ENCODE measurements at regions not wholly inside any gene's neighbourhood (a gene's known extent, or its start where the extent isn't known, plus 50 kb on each side); places are given as distances from the start of the nearest gene placed in this dataset.

- no peak overlapping the region for H3K4me3 ChIP-seq (ENCODE audit: low read depth, low read length)
- DNase-seq (ENCODE audit: low read depth) = no peak
- H3K36me3 ChIP-seq (ENCODE audit: control insufficient read depth, insufficient read depth, low read length) = no peaks in the 10 kb centered on the region
- FAIRE-seq = no peak
- TF ChIP-seq CTCF (IDR thresholded peaks at IDR 0.05; ENCODE audit: insufficient read depth, low read length, severe bottlenecking) = no peak
- no peaks in the 10 kb centered on the region for H3K27me3 ChIP-seq (ENCODE audit: control insufficient read depth, insufficient read depth, low read length)
Observed at GRCh38 chr6:48233063-48233462, 122.1 kb upstream of the PTCHD4 start.

DNA sequence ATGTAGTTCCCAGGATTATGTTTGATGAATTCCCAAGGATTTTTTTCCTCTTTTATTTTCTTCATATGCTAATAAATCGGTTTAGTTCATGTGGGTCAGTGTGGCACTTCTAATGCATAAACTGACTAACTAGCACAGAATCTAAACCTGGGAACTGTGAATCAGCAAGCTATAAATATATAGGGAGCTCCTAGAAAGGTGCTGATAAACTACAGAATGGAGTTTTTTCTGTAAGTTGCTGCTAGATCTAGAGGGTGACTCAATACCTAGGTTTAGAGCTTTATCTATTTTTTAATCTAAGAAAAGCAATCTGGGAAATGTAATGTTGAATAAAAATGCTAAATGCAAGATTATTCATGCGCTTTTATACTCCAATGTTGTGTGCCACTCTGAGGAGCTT, 118.8 kb upstream of the PTCHD4 start:
- FAIRE-seq = no peak
- no peak for TF ChIP-seq CTCF (IDR thresholded peaks at IDR 0.05; ENCODE audit: insufficient read depth, low read length, severe bottlenecking)
- Histone ChIP-seq H3K36me3 (ENCODE audit: control insufficient read depth, insufficient read depth, low read length) (no peaks in the 10 kb centered on the region), H3K27me3 (ENCODE audit: control insufficient read depth, insufficient read depth, low read length) (no peaks in the 10 kb centered on the region), H3K4me3 (ENCODE audit: low read depth, low read length) (no peak overlapping the region)
- DNase-seq (ENCODE audit: low read depth) = peak; percentile 16

DNA sequence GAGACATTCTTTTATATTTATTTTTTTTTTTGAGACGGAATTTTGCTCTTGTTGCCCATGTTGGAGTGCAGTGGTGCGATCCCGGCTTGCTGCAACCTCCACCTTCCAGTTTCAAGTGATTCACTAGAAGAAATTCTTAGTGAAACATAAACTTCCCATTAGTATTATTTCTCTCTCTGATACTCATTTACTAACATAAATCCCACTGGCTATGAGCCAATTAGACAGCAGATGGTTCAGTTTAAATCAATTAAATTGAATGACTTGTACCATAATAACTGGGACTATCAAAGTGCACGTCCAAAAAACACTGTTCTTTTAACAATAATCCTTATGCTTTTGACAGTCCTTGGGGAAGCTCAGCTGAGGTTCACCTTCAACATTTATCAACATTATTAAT, 111.2 kb upstream of the PTCHD4 start:
- TF ChIP-seq CTCF (IDR thresholded peaks at IDR 0.05; ENCODE audit: insufficient read depth, low read length, severe bottlenecking) = no peak
- FAIRE-seq = no peak

DNA sequence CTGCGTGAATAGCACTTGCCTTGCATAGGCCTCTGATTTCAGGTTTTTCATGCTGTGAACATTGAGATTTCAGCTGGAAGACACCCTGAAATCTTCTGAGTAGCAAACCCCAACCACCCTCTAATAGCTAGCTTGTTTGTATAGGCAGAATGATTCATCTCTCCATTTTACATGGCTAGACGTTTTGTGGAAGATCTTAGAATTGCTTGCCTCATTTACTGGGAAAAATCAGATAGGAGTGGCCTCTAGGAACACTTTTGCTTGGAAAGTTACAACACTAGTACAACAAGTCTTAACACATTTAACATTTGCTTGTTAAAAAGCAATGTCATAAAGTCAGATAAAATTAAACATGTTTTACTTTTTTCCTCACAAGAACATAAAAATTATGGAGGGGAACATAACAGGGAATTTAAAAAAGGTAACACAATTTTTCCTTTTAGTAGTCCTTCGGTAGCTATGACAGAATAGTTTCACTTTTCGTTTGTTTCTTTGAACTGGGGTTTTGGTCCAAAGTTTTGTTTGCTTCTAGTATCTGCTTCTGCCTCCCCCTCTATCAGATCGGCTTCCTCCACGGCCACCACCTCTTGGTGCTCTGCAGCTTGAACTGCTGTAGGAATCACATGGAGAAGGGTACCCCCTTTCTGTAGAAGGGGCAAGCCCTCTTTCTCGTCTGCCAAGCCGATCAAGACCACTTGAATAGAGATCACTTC, 102.2 kb upstream of the PTCHD4 start:
- no peak for TF ChIP-seq CTCF (IDR thresholded peaks at IDR 0.05; ENCODE audit: insufficient read depth, low read length, severe bottlenecking)
- Histone ChIP-seq H3K4me3 (ENCODE audit: low read depth, low read length) (no peak overlapping the region), H3K36me3 (ENCODE audit: control insufficient read depth, insufficient read depth, low read length) (no peaks in the 10 kb centered on the region), H3K27me3 (ENCODE audit: control insufficient read depth, insufficient read depth, low read length) (no peaks in the 10 kb centered on the region)
- FAIRE-seq (no peak), DNase-seq (ENCODE audit: low read depth) (peak; percentile 64)

More for the DNA sequence above, 111.2 kb upstream of the PTCHD4 start:
- Histone ChIP-seq H3K36me3 (ENCODE audit: control insufficient read depth, insufficient read depth, low read length) (no peaks in the 10 kb centered on the region), H3K27me3 (ENCODE audit: control insufficient read depth, insufficient read depth, low read length) (no peaks in the 10 kb centered on the region), H3K4me3 (ENCODE audit: low read depth, low read length) (no peak overlapping the region)
- no peak for DNase-seq (ENCODE audit: low read depth)

DNA sequence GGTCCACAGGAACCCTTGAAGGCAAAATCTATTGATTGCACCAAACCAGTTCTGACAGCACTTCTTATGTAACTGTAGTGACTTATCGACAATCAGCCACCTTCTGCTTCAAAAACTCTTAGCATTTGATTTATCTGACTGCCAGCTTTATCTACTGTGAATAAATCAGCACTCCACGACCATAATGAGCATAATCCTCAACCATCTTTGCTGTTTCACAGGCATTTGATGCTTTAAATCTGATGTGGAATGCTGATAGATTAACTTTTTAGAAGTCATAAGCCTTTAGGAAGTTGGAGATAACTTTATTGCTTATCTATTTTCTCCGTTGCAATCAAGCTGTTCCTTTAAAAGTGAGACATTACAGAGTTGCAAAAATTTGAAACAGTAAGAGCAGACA, 101.5 kb upstream of the PTCHD4 start:
- H3K27me3 ChIP-seq (ENCODE audit: control insufficient read depth, insufficient read depth, low read length) = no peaks in the 10 kb centered on the region
- DNase-seq (ENCODE audit: low read depth) (no peak), FAIRE-seq (no peak)
- no peaks in the 10 kb centered on the region for H3K36me3 ChIP-seq (ENCODE audit: control insufficient read depth, insufficient read depth, low read length)
- TF ChIP-seq CTCF (IDR thresholded peaks at IDR 0.05; ENCODE audit: insufficient read depth, low read length, severe bottlenecking) = no peak
- no peak overlapping the region for H3K4me3 ChIP-seq (ENCODE audit: low read depth, low read length)

DNA sequence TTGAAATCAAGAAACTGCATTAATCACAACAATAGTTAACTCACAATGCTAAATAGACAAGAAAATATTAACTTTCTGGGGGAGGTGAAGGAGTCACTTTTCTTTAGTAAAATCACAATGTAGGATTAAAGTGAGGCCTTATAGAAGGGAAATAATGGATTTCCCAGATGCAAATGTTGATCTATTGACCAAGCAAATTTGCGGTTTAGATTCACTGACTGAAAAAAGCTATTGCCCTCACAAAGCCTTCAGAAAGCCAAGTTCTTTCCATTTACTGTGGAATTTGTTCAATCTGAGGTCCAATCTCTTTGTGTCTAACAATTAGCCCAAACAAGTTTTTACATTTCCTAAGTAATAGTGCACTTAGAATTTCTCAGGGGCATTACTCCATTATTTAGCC, 95.1 kb upstream of the PTCHD4 start:
- FAIRE-seq = no peak
- no peak for DNase-seq (ENCODE audit: low read depth)
- TF ChIP-seq CTCF (IDR thresholded peaks at IDR 0.05; ENCODE audit: insufficient read depth, low read length, severe bottlenecking) = no peak
- Histone ChIP-seq H3K27me3 (ENCODE audit: control insufficient read depth, insufficient read depth, low read length) (no peaks in the 10 kb centered on the region), H3K36me3 (ENCODE audit: control insufficient read depth, insufficient read depth, low read length) (no peaks in the 10 kb centered on the region), H3K4me3 (ENCODE audit: low read depth, low read length) (no peak overlapping the region)
